ENCODE measurements at regions not wholly inside any gene's neighbourhood (a gene's known extent, or its start where the extent isn't known, plus 50 kb on each side); places are given as distances from the start of the nearest gene placed in this dataset.

- TF ChIP-seq CTCF (optimal IDR thresholded peaks at IDR 0.05 in 1 of 3, IDR thresholded peaks at IDR 0.05 in 1 of 3, conservative IDR thresholded peaks at IDR 0.05 in 1 of 3; ENCODE audit: extremely low read depth in 1 of 3, insufficient read depth in 2 of 3, low read length in 3 of 3) (no peak), EZH2 (IDR thresholded peaks at IDR 0.05; ENCODE audit: low read length) (no peak)
Observed at GRCh38 chr18:45361125-45361851, 254.0 kb upstream of the SLC14A2 start.
